ENCODE measurements at regions not wholly inside any gene's neighbourhood (a gene's known extent, or its start where the extent isn't known, plus 50 kb on each side); places are given as distances from the start of the nearest gene placed in this dataset.

DNA sequence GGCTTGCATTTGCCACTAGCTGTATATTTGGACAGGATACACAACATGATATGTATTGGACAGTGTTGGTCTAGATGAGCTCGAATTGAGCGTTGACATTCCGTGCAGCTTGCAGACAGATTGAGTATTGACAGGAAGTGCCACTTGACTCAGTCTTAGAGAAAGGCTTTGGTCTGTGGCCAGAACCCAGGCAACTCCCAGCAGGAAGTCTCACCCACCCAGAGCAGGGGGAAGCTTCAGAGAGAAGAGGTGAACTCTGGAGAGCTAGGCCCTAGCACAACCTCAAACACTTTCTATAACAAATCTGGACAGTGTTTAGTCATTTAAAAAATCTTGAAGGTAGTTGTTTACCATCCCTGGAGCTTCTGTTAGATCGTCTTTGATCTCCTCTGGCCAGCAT lies 280.5 kb downstream of the FBXW7 start:
- H3K27ac ChIP-seq (ENCODE audit: low read depth, low read length, severe bottlenecking) = peak overlapping the region; percentile 52
- no peaks in the 10 kb centered on the region for H3K36me3 ChIP-seq (ENCODE audit: control insufficient read depth, insufficient read depth, low read length)
- 73 to 100% methylated on average over 1 to 3 of the region's 4 CpGs for WGBS, 2 experiments (ENCODE audit: insufficient coverage in 2 of 2)
- peaks cover 34% of the 10 kb centered on the region for H3K4me1 ChIP-seq (ENCODE audit: control insufficient read depth, insufficient read depth, low read length, poor library complexity, severe bottlenecking)
- H3K4me3 ChIP-seq (ENCODE audit: extremely low read depth, insufficient read depth, low read length, poor library complexity, severe bottlenecking) = no peak overlapping the region
- peaks cover 5% of the 10 kb centered on the region for H3K9me3 ChIP-seq (ENCODE audit: control insufficient read depth, low read length)

DNA sequence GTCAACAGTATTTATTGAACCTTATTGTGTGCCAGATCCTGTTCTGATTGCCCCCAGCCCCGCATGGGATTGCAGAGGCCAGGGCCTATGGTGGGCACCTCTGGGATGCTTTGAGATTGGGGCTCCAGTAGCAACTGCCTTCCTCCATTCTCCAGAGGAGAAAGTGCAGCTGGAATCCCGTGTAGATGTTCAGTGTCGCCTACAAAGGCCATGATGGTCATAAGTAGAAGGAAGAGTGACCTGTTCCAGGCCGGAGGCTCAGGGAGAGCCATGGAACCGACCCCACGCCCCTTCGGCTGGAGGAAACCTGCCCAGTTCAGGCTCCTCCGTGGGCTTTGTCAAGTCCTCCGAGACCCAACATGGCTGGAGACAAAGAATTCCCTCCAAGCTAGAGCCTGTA lies 287.5 kb downstream of the FBXW7 start:
- H3K4me1 ChIP-seq (ENCODE audit: control insufficient read depth, insufficient read depth, low read length, poor library complexity, severe bottlenecking) = peaks cover 6% of the 10 kb centered on the region
- H3K36me3 ChIP-seq (ENCODE audit: control insufficient read depth, insufficient read depth, low read length) = no peaks in the 10 kb centered on the region
- WGBS, 2 experiments (ENCODE audit: insufficient coverage in 2 of 2) = 84 to 98% methylated on average over 7 to 9 of the region's 9 CpGs
- no peak overlapping the region for H3K27ac ChIP-seq (ENCODE audit: low read depth, low read length, severe bottlenecking)
- no peaks in the 10 kb centered on the region for H3K9me3 ChIP-seq (ENCODE audit: control insufficient read depth, low read length)
- no peak overlapping the region for H3K4me3 ChIP-seq (ENCODE audit: extremely low read depth, insufficient read depth, low read length, poor library complexity, severe bottlenecking)

DNA sequence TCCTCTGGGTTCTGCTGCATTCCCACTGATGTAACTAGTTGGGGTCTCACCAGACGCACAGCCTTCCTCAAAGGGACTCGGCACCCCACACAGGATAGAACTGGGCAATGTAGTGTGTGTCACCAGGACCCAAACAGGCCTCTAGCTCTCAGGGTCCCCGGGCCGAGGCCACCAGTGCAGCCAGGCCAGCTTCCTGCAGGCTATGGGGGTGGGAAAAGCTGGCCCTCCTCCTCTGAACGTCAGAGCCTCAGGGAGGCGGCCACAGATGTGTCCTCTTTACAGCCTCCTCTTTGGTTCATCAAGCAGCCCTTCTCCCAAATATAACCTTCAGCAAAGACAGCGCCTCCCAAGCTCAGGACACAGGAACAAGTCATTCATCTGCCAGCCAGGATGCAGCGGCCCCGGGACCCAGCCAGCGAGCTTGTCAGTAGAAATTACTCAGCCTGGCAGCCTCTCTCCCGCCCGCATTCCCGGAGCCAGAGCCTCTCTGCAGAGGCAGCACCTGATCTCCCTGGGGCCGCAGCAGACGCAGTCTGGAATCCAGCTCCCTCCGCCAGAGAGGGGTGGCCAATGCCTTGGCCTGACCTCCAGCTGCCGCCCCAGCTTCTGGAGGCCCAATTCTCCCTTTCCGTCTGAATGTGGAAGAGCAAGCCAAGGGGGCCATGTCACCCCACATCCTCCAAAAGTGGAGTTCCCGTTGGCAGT lies 288.5 kb downstream of the FBXW7 start:
- H3K27ac ChIP-seq (ENCODE audit: low read depth, low read length, severe bottlenecking) = no peak overlapping the region
- no peaks in the 10 kb centered on the region for H3K36me3 ChIP-seq (ENCODE audit: control insufficient read depth, insufficient read depth, low read length)
- H3K4me1 ChIP-seq (ENCODE audit: control insufficient read depth, insufficient read depth, low read length, poor library complexity, severe bottlenecking) = peaks cover 10% of the 10 kb centered on the region
- no peaks in the 10 kb centered on the region for H3K9me3 ChIP-seq (ENCODE audit: control insufficient read depth, low read length)
- no peak overlapping the region for H3K4me3 ChIP-seq (ENCODE audit: extremely low read depth, insufficient read depth, low read length, poor library complexity, severe bottlenecking)
- WGBS, 2 experiments (ENCODE audit: insufficient coverage in 2 of 2) = 83 to 89% methylated on average over 15 to 19 of the region's 19 CpGs

DNA sequence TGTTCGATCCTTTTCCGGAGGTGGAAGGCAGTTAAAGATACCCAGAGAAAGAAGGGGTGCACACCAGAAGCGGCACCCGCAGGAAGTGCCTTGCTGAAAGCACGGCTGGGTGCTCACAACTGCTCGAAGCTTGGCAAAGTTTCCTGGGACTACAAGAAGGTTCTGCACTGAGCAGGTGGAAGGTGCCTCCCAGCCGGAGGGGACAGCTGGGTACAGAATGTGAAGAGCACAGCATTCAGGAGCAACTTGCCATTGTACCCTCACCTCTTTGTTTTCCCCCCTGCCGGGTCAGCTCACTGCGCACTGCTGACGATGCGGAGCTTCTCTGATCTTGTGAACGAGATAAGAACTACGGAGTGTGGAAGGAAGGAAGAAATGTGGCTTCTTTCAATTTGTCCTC lies 289.2 kb downstream of the FBXW7 start:
- Histone ChIP-seq H3K4me1 (ENCODE audit: control insufficient read depth, insufficient read depth, low read length, poor library complexity, severe bottlenecking) (peaks cover 10% of the 10 kb centered on the region), H3K36me3 (ENCODE audit: control insufficient read depth, insufficient read depth, low read length) (no peaks in the 10 kb centered on the region), H3K4me3 (ENCODE audit: extremely low read depth, insufficient read depth, low read length, poor library complexity, severe bottlenecking) (no peak overlapping the region), H3K27ac (ENCODE audit: low read depth, low read length, severe bottlenecking) (no peak overlapping the region), H3K9me3 (ENCODE audit: control insufficient read depth, low read length) (no peaks in the 10 kb centered on the region)
- WGBS, 2 experiments (ENCODE audit: insufficient coverage in 2 of 2) = 90 to 92% methylated on average over 7 to 13 of the region's 13 CpGs

DNA sequence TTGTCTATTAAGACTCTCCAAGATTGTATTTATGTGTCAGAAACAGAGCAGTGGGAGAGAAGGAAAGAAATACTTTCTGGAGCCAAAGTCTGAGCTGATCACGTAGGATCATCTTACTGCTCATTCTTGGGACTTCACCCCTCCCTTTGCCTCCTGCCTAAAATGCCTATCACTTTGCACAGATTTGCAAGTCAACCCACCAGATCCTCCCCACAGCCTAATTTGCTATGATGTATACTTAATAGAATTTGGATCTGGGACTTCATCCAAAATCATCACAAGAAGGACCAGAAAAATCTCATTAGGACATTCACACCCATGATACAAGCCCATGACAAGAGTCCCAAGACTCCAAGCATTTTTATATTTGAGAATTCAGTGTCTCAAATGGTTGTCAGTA lies 290.2 kb downstream of the FBXW7 start:
- Histone ChIP-seq H3K4me1 (ENCODE audit: control insufficient read depth, insufficient read depth, low read length, poor library complexity, severe bottlenecking) (peaks cover 10% of the 10 kb centered on the region), H3K36me3 (ENCODE audit: control insufficient read depth, insufficient read depth, low read length) (no peaks in the 10 kb centered on the region), H3K9me3 (ENCODE audit: control insufficient read depth, low read length) (no peaks in the 10 kb centered on the region), H3K27ac (ENCODE audit: low read depth, low read length, severe bottlenecking) (no peak overlapping the region), H3K4me3 (ENCODE audit: extremely low read depth, insufficient read depth, low read length, poor library complexity, severe bottlenecking) (no peak overlapping the region)
- no CpG with 5 or more reads among the region's 1 CpG for WGBS, 2 experiments (ENCODE audit: insufficient coverage in 2 of 2)

DNA sequence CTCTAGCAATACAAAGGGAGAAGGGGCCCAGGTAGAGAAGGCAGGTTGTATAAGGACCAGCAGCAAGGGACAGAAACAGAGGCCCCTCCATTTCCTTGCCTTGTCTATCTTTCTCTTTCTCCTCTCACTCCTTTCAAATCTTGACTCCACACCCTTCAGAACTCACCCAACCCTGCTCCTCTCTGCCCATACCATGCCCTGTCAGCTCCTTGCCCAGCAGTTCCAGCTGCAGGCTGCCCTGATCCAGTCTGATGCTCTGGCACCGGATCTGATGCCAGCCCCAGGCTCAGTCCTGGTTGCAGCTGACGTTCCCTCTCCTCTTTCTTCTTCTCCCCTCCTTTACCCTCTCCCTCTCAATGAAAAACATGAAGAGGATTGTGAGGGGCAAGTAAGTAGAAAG lies 291.2 kb downstream of the FBXW7 start:
- no peak overlapping the region for H3K4me3 ChIP-seq (ENCODE audit: extremely low read depth, insufficient read depth, low read length, poor library complexity, severe bottlenecking)
- WGBS, 2 experiments (ENCODE audit: insufficient coverage in 2 of 2) = no CpG with 5 or more reads among the region's 2 CpGs
- H3K27ac ChIP-seq (ENCODE audit: low read depth, low read length, severe bottlenecking) = no peak overlapping the region
- peaks cover 10% of the 10 kb centered on the region for H3K4me1 ChIP-seq (ENCODE audit: control insufficient read depth, insufficient read depth, low read length, poor library complexity, severe bottlenecking)
- no peaks in the 10 kb centered on the region for H3K9me3 ChIP-seq (ENCODE audit: control insufficient read depth, low read length)
- no peaks in the 10 kb centered on the region for H3K36me3 ChIP-seq (ENCODE audit: control insufficient read depth, insufficient read depth, low read length)

DNA sequence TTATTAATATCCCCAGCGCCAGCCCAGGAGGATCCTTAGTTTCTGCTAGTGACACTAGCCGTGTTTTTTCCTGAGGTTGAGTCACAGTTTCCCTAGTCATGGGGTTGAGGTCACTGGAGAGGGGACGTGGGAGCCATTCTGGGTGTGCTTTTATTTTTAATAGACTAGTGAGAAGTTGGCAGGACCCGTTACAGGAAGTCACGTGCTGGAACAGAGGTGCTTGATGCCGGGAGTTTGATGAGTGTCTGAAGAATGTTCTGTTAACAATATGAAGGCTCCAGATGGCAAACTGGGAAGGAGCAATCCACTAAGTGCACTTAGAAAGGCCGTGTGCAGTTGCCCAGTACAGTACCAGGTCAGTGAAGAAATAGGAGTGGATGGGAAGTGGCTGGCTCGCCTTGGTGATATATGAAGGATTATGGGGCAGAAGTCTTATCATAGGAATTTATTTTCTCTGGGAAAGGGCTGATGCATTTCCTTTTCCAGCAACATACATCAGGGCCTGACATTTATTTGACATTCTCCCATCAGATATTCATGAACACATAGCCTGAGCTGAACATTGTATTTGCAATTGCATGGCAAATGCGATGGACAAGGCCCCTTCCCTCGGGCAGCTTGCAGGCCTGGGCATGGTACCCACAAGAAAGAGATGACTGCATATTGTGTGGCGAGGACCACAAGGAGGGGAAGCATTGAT lies 291.8 kb downstream of the FBXW7 start:
- no peaks in the 10 kb centered on the region for H3K9me3 ChIP-seq (ENCODE audit: control insufficient read depth, low read length)
- no peak overlapping the region for H3K27ac ChIP-seq (ENCODE audit: low read depth, low read length, severe bottlenecking)
- 87 to 98% methylated on average over 7 to 9 of the region's 11 CpGs for WGBS, 2 experiments (ENCODE audit: insufficient coverage in 2 of 2)
- H3K36me3 ChIP-seq (ENCODE audit: control insufficient read depth, insufficient read depth, low read length) = no peaks in the 10 kb centered on the region
- no peak overlapping the region for H3K4me3 ChIP-seq (ENCODE audit: extremely low read depth, insufficient read depth, low read length, poor library complexity, severe bottlenecking)
- H3K4me1 ChIP-seq (ENCODE audit: control insufficient read depth, insufficient read depth, low read length, poor library complexity, severe bottlenecking) = peaks cover 10% of the 10 kb centered on the region

DNA sequence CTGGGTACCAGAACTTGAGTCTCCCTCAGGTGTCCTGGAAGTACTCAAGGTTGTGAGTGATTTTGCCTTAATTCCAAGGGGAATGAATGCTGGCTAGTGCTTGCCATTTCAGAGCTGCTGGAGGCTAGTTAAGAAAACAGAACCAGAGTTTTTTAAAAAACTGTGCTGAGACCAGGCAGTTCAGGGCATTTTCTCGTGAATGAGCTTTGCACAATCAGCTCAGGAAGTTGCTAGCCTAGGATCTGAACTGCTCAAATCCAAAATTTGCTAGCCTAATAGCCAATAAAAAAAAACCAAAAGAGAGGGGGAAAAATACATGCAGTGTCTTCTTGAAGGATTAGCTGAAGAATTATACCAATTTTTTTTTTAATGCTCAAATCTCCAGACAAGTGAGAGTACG lies 292.7 kb downstream of the FBXW7 start:
- H3K4me1 ChIP-seq (ENCODE audit: control insufficient read depth, insufficient read depth, low read length, poor library complexity, severe bottlenecking) = peaks cover 10% of the 10 kb centered on the region
- no peaks in the 10 kb centered on the region for H3K9me3 ChIP-seq (ENCODE audit: control insufficient read depth, low read length)
- H3K27ac ChIP-seq (ENCODE audit: low read depth, low read length, severe bottlenecking) = no peak overlapping the region
- no peak overlapping the region for H3K4me3 ChIP-seq (ENCODE audit: extremely low read depth, insufficient read depth, low read length, poor library complexity, severe bottlenecking)
- WGBS, 2 experiments (ENCODE audit: insufficient coverage in 2 of 2) = 83 to 94% methylated on average over 1 to 2 of the region's 2 CpGs
- no peaks in the 10 kb centered on the region for H3K36me3 ChIP-seq (ENCODE audit: control insufficient read depth, insufficient read depth, low read length)

DNA sequence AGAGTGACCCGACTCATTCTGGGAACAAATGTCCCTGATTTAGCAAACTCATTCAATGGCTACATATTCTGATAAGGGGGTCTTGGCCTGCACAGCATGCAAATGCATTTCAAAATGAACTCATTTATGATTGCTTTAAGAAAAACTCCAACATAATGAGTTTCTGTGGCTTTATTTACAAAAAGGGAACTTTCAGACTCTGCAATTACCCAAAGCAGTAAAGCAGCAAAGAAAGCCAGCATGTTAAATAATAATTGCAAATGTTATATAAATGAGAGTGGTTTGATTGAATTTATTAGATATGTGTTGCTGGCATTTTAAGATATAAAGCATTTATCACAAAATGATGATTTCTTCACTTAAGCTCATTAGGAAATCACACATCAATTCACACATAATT lies 295.7 kb downstream of the FBXW7 start:
- Histone ChIP-seq H3K4me3 (ENCODE audit: extremely low read depth, insufficient read depth, low read length, poor library complexity, severe bottlenecking) (no peak overlapping the region), H3K4me1 (ENCODE audit: control insufficient read depth, insufficient read depth, low read length, poor library complexity, severe bottlenecking) (peaks cover 10% of the 10 kb centered on the region), H3K27ac (ENCODE audit: low read depth, low read length, severe bottlenecking) (no peak overlapping the region), H3K36me3 (ENCODE audit: control insufficient read depth, insufficient read depth, low read length) (no peaks in the 10 kb centered on the region), H3K9me3 (ENCODE audit: control insufficient read depth, low read length) (no peaks in the 10 kb centered on the region)
- 100% methylated on average over 1 of the region's 1 CpG for WGBS, 2 experiments (ENCODE audit: insufficient coverage in 2 of 2)

DNA sequence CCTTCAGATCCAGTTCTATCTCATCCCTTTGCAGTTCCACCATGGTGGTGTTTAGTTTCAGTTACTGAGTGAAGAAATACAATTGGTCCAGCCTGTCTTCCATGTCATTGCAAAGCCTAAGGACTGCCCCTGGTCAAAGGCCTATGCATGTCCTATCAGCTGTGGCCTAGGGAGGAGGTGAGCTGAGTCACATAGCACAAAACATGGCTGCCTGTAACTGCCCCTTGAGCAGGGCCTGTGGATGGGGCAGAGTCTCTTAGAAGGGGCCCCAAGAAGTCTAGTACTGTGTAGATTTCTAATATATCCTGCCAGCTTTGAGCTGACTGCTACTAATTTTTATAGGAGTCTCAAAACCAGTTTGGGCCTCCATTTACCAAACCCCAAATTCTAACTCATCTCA lies 296.7 kb downstream of the FBXW7 start:
- Histone ChIP-seq H3K4me1 (ENCODE audit: control insufficient read depth, insufficient read depth, low read length, poor library complexity, severe bottlenecking) (peaks cover 10% of the 10 kb centered on the region), H3K9me3 (ENCODE audit: control insufficient read depth, low read length) (no peaks in the 10 kb centered on the region), H3K36me3 (ENCODE audit: control insufficient read depth, insufficient read depth, low read length) (no peaks in the 10 kb centered on the region), H3K4me3 (ENCODE audit: extremely low read depth, insufficient read depth, low read length, poor library complexity, severe bottlenecking) (no peak overlapping the region), H3K27ac (ENCODE audit: low read depth, low read length, severe bottlenecking) (no peak overlapping the region)

DNA sequence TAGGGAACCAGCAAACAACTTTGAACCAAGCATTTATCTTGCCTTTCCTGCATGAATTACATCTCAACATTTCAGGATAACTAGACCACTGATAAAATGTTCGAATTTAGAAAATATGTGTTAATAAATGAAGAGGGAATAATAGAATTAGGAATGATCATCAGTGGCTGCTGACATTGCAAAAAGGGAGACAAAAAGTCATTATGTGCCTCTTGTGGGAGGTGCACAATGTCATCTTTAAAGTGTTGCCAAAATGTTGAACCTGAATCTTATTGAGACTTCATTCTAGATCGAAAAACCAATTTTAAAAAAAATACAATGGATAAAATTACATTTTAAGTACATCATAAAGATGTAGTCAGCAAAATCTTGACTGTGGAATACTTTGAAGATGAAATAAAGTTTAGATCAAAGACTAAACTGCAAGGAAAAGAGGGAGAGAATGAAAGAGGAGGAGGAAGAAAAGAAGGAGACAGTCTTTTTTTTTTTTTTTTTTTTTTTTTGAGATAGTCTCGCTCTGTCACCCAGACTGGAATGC lies 299.3 kb downstream of the FBXW7 start:
- 75% methylated on average over 1 of the region's 3 CpGs; no CpG with 5 or more reads in 1 of the 2 experiments for WGBS, 2 experiments (ENCODE audit: insufficient coverage in 2 of 2)
- no peaks in the 10 kb centered on the region for H3K9me3 ChIP-seq (ENCODE audit: control insufficient read depth, low read length)
- no peaks in the 10 kb centered on the region for H3K4me1 ChIP-seq (ENCODE audit: control insufficient read depth, insufficient read depth, low read length, poor library complexity, severe bottlenecking)
- no peak overlapping the region for H3K4me3 ChIP-seq (ENCODE audit: extremely low read depth, insufficient read depth, low read length, poor library complexity, severe bottlenecking)
- H3K36me3 ChIP-seq (ENCODE audit: control insufficient read depth, insufficient read depth, low read length) = no peaks in the 10 kb centered on the region
- H3K27ac ChIP-seq (ENCODE audit: low read depth, low read length, severe bottlenecking) = no peak overlapping the region
